DND-41 (cell line): ENCODE measurements at regions not wholly inside any gene's neighbourhood (a gene's known extent, or its start where the extent isn't known, plus 50 kb on each side); places are given as distances from the start of the nearest gene placed in this dataset.

Source experiments
- EZH2 ChIP-seq: IDR thresholded peaks from 3 replicates; pipeline ENCODE4 v1.6.1; 2012; ENCODE audit warnings: borderline replicate concordance, low read depth, mild to moderate bottlenecking, moderate library complexity, low read length, inconsistent platforms; ENCODE audit not compliant: severe bottlenecking
- TF ChIP-seq, protein P1 (sequence below): IDR thresholded peaks from 2 replicates; pipeline ENCODE4 v1.5.1; 2012; ENCODE audit warnings: borderline replicate concordance, low read length, moderate library complexity, mild to moderate bottlenecking; ENCODE audit not compliant: poor library complexity, severe bottlenecking; ENCODE audit errors: extremely low read depth

- TF ChIP-seq, protein P1, sequence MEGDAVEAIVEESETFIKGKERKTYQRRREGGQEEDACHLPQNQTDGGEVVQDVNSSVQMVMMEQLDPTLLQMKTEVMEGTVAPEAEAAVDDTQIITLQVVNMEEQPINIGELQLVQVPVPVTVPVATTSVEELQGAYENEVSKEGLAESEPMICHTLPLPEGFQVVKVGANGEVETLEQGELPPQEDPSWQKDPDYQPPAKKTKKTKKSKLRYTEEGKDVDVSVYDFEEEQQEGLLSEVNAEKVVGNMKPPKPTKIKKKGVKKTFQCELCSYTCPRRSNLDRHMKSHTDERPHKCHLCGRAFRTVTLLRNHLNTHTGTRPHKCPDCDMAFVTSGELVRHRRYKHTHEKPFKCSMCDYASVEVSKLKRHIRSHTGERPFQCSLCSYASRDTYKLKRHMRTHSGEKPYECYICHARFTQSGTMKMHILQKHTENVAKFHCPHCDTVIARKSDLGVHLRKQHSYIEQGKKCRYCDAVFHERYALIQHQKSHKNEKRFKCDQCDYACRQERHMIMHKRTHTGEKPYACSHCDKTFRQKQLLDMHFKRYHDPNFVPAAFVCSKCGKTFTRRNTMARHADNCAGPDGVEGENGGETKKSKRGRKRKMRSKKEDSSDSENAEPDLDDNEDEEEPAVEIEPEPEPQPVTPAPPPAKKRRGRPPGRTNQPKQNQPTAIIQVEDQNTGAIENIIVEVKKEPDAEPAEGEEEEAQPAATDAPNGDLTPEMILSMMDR = no peak
- no peak for TF ChIP-seq EZH2
Measured at GRCh38 chr7:41007811-41008210, 695.1 kb downstream of the INHBA start.
